NCI-H748 (cell line): ENCODE measurements at regions not wholly inside any gene's neighbourhood (a gene's known extent, or its start where the extent isn't known, plus 50 kb on each side); places are given as distances from the start of the nearest gene placed in this dataset.
"Not testable (repeated sequence)": the region's sequence is repeated elsewhere in the genome, so short reads cannot be mapped to it uniquely, and the experiment has no call there.

Experiments
- DNase-seq: peaks from one replicate; lab custom pipeline; 2025; ENCODE audit not compliant: unreplicated experiment; lab: John Stamatoyannopoulos, UW

DNA sequence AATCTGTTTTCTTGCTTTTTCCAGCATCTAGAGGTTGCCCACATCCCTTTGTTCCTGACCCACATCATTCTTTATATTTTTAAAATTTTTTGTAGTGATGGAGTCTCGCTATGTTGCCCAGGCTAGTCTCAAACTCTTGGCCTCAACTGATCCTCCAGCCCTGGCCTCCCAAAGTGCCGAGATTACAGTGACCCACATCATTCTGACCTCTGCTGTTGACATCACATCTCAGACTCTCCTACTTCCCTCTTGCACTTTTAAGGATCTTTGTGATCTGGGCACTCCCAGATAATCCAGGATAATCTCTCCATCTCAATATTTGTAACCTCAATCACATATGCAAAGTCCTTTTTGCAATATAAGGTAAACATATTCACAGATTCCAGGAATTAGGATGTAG lies 266.6 kb downstream of the MEX3B start:
- DNase-seq: no peak

DNA sequence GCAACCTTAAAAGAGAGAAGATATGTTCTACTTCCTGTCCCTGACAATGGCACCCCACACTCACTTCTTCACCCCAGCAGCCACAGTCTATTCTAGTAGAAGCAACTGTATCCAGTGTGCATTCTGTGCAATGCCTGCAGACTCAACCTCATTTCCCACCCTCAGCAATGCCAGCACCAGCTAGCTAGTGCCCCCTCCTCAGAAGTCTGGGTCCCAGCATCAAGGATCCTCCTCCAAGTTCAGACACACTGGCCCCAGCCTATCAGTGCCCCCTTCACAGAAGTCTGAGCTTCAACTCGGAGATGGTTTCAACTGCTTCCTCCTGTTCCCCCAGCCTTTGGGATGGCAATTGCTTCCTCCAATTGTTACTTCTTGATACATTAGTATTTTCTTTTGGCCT lies 268.3 kb downstream of the MEX3B start:
- DNase-seq: no peak

DNA sequence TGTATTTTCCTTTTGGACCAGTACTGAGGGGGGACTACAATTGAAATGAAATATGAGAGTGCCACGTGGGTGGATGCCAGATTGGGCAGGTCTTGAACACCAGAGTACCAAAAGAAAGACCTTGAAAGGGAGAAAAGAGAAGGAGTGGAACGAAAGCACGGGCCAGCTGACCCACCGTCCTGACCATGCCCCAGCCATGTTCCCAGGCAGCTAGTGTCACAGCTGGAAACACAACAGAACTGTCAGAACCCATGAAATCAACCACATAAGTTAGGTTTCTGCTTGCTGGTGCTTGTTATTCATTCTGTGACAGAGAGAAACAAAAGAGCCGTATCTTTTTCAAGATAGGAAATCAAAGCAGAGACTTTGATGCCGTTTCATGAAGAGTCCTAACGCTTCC lies 268.8 kb downstream of the MEX3B start:
- no peak for DNase-seq

DNA sequence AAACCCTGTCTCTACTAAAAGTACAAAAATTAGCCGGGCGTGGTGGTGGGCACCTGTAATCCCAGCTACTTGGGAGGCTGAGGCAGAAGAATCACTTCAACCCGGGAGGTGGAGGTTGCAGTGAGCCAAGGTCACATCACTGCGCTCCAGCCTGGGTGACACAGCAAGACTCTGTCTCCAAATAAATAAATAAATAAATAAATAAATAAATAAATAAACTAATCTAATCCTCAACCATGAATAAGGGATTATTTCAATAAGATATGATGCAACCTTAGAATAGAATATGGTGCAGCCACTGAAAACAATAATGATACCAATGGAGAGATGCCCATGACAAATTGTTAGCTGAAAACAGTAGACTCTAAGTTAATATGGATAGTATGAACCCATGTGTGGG lies 270.0 kb downstream of the MEX3B start:
- DNase-seq: not testable (repeated sequence)

DNA sequence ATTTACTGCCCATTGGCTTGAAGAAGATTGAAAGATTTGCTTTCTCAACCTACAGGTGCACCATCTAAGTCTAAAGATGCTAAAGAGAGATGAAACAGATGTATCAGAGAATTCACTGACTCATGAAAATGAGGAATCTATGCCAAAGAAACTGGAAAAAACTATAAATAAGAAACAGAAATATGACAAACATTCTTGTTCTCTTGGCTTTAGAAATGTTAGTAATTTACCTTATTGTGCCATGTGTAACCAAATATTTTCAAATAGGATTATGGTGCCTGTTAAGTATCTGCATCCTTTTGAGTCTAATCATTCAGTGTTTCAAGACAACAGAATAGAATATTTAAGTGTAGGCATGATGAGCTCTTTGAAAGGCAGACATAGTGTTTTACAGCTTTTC lies 271.5 kb downstream of the MEX3B start:
- no peak for DNase-seq

DNA sequence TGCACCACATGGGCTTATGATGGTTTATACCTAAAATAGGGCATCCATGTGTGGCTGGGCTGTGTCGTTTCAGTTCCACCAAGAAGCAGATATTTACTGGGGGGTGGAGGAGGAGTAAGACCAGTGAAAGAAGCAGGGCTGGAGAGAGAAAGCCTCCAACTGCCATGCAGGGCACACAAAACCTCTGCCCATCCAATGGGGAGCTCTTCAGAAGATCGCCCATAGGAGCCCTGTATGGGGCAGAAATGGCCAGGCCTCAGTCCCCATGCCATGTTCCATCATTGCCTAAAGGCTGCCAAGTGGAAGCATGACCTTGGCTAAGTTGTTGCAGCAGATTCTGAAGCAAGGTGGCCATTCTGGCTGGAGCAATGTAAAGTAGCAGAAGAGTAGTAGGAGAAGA lies 277.0 kb downstream of the MEX3B start:
- DNase-seq: no peak

DNA sequence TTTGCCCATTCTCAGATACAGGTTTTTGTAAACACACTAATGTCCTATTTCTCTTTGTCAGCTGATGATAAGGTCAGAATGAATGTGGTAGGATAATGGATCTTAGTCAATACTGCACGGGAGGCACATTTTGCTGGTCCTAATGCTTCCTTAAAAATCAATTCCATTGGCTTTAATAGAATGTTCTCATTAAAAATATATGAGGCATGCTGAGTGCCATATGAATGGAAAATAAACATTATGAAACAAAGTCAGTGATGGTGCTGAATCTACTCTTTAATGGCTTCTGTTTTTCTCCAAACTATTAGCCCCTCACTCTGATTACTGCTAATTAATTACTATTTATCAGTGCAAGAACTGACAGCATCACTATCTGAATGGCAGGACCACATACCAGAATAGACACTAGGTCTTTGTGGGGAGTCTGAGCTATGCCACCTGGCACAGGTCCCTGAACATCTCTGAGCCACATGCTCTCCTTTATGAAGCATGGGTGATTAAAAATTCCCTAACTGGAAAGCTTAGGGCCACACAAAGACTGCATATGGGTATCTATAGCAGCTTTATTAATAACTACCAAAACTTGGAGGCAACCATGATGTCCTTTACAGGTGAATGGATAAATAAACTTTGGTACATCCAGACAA lies 278.9 kb downstream of the MEX3B start:
- no peak for DNase-seq

DNA sequence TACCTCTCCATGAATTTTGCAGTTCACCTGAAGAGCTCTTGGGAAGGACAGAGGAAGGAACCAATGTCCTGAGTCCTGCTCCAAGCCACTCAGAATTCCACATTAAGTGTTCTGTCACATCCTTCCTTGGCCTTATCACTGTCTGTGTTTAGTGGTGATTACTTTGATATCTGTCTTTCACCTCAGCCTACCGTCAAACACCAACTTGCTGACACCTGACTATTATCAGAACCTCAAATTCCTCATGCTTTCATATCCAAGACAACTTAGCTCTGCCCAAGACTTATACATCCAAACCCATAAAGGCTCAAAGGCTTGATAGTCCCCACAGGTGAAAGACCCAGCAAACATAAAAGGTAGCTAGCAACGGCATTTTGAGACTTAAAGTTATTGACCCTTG lies 280.0 kb downstream of the MEX3B start:
- DNase-seq: no peak

DNA sequence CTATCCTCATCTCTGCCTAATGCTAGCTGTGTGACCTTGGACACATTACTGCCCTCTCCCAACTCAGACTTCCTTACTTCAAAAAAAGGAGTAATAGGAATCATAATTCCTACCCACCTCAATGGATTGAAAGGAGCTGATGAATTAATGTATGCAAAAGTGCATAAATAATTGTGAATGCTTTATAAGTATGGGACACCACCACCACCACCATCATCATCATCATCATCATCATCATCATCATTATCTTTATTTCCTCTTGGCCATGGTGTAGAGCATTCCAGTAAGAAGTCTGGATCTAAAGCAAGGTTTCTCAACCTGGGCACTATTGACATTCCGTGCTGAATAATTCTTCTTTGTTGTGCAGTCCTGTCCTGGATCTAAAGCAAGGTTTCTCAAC lies 282.5 kb downstream of the MEX3B start:
- no peak for DNase-seq

DNA sequence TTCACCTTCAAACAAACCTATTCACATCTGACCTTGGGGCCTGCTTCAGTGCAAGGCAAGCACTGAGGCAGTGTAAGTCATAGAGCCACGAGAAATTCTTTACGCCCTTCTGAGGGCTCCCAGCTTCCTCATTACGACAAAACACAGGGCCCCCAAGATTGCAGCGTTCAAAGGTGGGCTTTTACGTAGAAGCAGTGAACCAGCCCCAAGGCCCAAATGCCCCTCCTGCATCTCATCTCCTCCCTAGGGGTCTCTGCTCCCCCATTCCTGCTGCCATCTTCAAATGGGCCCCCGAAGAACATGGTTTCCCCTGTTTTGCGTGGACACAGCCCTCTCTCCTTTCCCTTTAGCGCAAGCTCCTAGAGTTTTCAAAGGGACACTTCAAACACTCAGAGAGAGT lies 285.1 kb downstream of the MEX3B start:
- no peak for DNase-seq

DNA sequence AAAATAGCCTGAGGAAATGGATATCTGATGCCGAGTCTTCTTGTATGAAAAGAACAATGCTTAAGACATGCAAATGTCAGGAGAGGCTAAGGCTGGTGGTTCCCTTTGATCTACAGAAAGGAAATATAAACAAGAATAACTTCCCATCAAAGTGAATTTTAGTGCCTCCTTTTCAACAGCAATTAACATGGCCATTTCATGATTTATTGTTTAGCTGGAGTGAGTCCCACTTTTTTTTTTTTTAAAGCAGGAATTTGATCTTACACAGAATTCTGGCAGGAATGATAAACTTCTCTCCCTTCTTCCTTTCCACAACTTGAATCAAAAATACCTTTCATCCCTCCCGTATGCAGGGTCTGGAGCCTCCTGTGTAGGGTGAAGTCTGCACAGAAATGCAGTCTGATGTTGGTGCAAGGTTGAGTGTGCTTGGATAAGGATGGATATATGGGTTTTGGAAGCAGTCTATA lies 287.0 kb downstream of the MEX3B start:
- DNase-seq: no peak

DNA sequence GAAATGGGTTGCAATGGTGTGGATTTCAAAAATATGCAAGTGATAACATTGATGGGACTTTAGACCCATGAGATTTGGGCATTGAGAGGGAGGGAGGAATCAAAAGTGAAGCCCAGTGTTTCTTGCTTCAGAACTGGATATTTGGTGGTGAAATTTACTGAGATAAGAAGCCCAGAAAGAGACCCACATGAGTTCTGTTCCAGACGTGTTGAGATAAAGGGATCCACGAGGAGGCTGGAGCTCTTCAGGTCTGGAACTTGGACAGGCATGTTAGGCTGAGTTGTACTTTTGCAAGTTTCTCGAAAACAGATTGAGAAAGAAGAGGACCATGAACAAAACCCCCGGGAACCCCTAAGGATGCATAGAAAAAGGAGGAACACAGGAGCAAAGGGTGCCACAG lies 290.2 kb downstream of the MEX3B start:
- DNase-seq: no peak

DNA sequence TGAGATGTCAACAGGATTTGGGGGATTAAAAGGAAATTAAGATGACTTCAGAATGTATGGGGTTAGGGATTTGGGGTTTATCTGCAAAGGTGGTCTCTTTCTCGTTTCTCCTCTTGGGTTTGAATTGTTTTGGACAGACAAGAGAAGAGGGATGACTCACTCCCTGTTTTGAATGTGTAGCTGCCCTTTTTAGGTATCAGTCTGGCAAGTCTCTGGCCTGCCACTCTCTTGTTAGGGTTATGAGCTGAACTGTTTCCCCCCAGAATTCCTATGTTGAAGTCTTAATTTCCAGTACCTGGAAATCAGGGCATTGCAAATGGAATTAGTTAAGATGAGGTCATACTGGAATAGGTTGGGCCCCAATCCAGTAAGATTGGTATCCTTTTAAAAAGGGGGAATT lies 291.7 kb downstream of the MEX3B start:
- DNase-seq: no peak

DNA sequence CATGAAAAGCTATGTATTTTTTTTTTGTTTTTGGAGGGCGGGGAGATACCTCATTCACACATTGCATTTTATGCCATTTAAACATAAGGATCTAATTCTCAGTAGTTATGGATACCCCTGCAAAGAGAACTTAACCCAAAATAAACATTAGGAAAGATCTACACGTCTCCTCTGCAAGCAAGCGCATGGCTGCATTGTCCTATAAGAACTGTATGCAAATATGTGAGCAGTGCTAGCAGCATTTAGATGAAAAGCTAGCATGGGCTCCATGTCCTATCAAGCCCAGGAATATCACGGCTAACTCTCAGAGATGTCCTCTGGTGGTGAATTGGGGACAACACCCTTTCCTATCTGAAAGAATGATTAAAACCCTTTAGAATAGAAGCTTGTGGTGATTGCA lies 292.8 kb downstream of the MEX3B start:
- DNase-seq: peak; percentile 60

DNA sequence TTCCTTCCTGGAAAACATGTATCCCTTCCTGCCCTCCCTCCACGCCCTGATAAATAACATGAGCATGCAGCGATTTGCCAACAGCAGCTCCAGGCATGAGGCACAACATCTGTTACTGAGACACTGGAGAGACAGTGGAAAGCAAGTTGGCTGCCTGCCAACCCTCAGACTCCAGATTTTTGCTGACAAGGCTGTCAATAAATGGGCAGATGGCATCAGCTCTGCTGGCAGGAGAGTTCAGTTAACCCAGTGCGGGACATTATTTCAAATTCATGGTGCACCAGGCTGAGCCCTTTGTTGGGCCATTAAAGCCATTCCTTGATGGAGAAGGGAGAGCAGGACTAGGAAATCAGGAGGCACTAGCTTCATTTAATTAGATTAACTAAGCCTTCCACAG lies 293.3 kb downstream of the MEX3B start:
- peak; percentile 93 for DNase-seq

DNA sequence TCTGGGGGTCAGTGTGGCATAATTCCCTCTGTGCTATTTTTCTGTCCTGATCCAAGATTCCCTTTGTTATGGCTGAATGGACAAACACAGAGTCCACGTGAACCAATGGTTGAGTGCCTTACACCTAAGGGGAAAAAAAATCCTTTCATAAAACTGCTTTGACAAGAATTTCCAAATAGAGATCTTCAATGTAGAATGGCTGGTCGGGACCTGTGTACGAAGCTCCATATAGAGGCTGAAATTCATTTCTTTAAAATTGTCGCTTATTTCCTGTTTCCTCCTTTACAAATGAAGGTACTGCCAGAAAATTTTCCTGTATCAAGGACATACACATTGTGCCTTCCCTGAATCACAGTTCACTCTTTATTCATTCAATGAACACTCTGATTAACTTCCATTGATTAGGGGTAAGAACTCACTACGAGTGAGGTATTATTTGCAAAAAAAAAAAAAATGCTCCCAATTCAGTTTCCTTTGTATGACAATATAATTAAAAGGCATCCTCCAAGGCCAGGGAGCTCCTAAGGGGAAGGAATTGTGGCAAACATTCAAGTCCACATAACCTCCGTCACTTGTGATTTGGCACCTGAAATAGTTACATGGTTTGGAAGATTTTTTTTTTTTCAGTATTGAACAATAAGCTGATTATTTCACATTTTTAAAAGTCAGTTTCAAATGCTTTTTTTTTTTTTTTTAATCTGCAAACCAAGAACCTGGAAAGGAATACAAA lies 293.8 kb downstream of the MEX3B start:
- DNase-seq: peak; percentile 42

DNA sequence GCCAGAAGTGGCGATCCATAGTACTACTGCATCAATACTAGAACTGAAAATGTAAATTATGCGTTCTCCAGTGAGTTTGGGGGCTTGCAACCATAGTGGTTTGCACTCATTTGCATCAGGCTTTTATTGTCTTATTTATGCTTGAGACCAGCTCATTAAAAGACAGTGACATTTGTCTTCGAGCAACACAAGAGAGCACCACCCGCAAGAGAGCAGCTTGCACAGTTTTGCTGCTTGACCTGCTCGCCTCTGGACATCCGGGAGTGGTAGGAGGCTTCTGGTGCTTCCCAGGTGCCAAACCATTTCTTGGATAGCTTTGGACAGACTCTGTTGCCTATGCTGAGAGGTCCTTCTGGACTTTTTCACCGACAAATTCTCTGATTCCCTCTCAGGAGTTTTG lies 294.6 kb downstream of the MEX3B start:
- DNase-seq: no peak

DNA sequence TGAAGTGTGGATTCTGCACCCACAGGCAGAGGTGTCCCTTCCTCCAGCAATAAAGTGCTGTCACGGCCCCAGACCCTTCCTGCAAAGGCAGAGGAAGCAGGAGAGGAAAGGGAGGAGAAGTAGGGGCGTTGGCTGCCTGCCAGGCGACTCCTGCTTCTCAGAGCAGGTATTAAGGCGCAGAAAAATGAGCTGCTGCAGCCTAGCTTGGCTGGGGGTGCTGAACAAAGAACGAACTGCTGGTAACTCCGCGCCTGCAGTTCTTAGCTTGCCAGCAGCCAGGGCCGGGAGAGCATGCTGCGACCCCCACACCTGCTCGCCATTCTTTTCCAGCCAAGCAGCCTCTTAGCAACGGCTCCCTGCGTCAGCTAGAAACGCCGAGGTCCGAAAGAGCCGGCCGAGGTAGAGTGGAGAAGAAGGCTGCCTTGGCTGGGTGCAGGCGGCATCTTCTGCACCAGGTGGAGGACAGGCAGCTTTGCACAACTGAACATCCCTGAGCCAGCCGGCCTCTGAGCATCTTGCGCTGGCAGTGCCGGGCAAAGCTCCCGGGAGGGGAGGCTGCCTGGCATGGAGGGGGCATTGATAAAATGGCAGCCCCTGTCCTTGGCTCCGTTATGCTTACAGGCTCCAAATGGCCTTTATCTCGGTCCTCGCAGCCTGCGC lies 296.0 kb downstream of the MEX3B start:
- peak; percentile 63 for DNase-seq

DNA sequence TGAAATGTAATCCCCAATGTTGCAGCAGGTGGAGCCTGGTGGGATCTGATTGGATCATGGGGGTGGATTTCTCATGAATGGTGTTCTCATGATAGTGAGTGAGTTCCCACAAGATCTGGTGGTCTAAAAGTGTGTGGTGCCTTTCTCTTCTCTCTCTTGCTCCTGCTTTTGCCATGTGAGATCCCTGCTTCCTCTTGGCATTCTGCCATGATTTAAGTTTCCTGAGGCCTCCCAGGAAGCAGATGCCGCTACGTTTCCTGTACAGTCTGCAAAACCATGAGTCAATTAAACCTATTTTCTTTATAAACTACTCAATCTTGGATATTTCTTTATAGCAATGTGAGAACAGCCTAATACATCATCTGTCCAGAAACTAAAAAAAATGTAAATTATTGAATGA lies 298.3 kb downstream of the MEX3B start:
- peak; percentile 4 for DNase-seq

DNA sequence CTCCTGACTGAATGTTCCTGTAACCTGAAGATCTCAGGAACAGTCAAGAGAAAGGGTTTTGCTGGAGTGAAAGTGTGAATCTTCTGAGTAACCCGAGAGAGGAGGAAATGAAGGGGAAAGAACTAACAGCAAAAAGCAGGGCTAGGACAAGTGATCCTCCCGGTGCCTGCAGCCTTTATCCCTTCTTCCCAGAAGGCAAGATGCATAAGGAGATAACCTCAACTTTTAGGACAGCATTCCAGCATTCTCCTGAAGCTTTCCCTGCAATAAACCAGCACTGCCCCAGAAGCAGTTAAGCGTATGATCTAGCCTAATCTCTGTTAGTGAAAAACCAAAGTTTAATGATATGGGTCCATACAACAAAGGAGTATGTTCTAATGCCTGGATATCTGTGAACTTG lies 298.8 kb downstream of the MEX3B start:
- no peak for DNase-seq

DNA sequence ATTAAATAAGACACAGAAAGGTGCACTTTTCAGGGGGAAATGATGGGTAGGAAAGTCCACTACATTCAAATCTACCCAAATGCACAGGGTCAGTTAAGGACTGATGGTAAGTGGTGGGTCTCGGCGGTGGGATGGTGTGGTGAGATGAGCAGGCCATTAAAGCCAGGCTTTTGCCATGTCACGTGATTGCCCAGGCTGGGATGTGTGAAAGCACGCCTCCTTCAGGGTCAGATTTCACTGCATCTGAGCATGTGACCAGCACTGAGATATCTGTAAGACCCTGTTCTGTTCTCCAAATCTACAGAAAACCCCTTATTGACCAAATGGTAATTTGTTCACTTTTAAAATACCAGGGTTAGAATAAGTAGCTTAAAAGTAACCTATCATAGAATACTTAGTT lies 301.5 kb downstream of the MEX3B start:
- DNase-seq: no peak

DNA sequence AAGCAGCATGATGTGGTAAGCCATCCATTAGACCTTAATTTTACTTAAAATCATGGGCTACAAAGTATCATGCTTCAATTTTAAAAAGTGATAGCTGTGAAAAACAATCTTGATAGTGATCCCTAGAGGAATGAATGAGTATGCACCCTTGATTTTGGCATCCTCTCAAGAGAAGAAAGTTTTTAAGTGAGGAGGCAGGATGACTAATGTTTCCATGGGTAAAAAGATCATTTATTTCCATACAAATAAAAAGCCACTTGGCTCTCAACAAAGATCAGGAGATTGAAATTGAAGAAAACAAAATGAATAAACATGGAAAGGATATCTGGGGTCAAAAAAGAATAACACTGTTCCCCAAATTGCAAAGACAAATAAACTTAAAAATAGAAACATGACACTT lies 305.4 kb downstream of the MEX3B start:
- DNase-seq: no peak
